Panc1 (cell line): ENCODE measurements at regions not wholly inside any gene's neighbourhood (a gene's known extent, or its start where the extent isn't known, plus 50 kb on each side); places are given as distances from the start of the nearest gene placed in this dataset.

Experiments used
- ATAC-seq: fragments of 200-7000 bp; cut with Tn5 transposase; 2 replicates; pipeline ENCODE4 v1.9.1; 2020; ENCODE audit warnings: mild to moderate bottlenecking, moderate library complexity
- BruUV-seq: library from RNA; stranded (reverse); fragments of 400-500 nt; replicated peaks from 2 replicates; lab custom pipeline; 2021; lab: Mats Ljungman, UMichigan
- CTCF ChIA-PET: fragments of 300-600 bp; sonication (Branson Sonifier 250); formaldehyde crosslinking; loops from one replicate; lab custom pipeline; 2022; ENCODE audit warnings: antibody characterized with exemption; lab: Charles Lee
- POLR2A ChIA-PET: fragments of 300-600 bp; sonication (Branson Sonifier 250); formaldehyde crosslinking; loops from one replicate; lab custom pipeline; 2022; ENCODE audit warnings: antibody characterized with exemption; lab: Charles Lee
- DNase-seq: peaks from one replicate; pipeline ENCODE4 v3.0.0-alpha.2; 2010; ENCODE audit warnings: low read depth, low spot score
- H3K27ac ChIP-seq: 2 replicates; pipeline ENCODE4 v1.5.1; 2011; ENCODE audit warnings: mild to moderate bottlenecking, low read length, inconsistent platforms
- H3K27me3 ChIP-seq: fragments of 200-500 bp; sonication (Bioruptor generic); 2 replicates; pipeline ENCODE4 v1.6.0; 2014; ENCODE audit warnings: low read length, inconsistent platforms; ENCODE audit not compliant: control insufficient read depth, insufficient read depth
- H3K36me3 ChIP-seq: fragments of 200-500 bp; sonication (Bioruptor generic); 2 replicates; pipeline ENCODE4 v1.5.1; 2014; ENCODE audit warnings: inconsistent platforms, mild to moderate bottlenecking, low read length, moderate library complexity; ENCODE audit not compliant: control insufficient read depth, insufficient read depth
- H3K4me1 ChIP-seq: 2 replicates; pipeline ENCODE4 v1.5.1; 2011; ENCODE audit warnings: inconsistent platforms, mild to moderate bottlenecking, low read length, moderate library complexity; ENCODE audit not compliant: control insufficient read depth, insufficient read depth
- H3K4me3 ChIP-seq, 2 experiments: 2 replicates each; pipeline ENCODE4 v1.5.1; 2011 to 2012; ENCODE audit warnings: low read depth in 2 of 2, low read length in 2 of 2, mild to moderate bottlenecking in 2 of 2, inconsistent platforms in 1 of 2, moderate library complexity in 1 of 2
- H3K9me3 ChIP-seq: fragments of 200-500 bp; sonication (Bioruptor generic); 2 replicates; pipeline ENCODE4 v1.5.1; 2014; ENCODE audit warnings: low read depth, mild to moderate bottlenecking, inconsistent platforms, low read length, moderate library complexity; ENCODE audit not compliant: control insufficient read depth, insufficient read depth
- CTCF ChIP-seq: fragments of 450-650 bp; IDR thresholded peaks from 2 replicates; pipeline ENCODE4 v1.5.1; 2017; ENCODE audit warnings: mild to moderate bottlenecking
- POLR2AphosphoS5 ChIP-seq: IDR thresholded peaks from 2 replicates; pipeline ENCODE4 v1.6.1; 2012; ENCODE audit warnings: mild to moderate bottlenecking, low read depth, low read length, moderate library complexity
- SIN3A ChIP-seq: IDR thresholded peaks from 2 replicates; pipeline ENCODE4 v1.6.1; 2012; ENCODE audit warnings: low read depth, mild to moderate bottlenecking, low read length, moderate library complexity, borderline replicate concordance; ENCODE audit not compliant: insufficient read depth
- TCF7L2 ChIP-seq: IDR thresholded peaks from 2 replicates; pipeline ENCODE4 v1.6.1; 2011; ENCODE audit warnings: mild to moderate bottlenecking, low read depth, low read length, inconsistent platforms
- in situ Hi-C: cut with HindIII; loops from 2 replicates; pipeline ENCODE4 v1.10.0; 2016; ENCODE audit warnings: low sequenced_read_pairs, low pct_unique_long_range_greater_than_20kb
- intact Hi-C: fragments of 100-400 bp; cut with micrococcal nuclease; formaldehyde crosslinking; loops from one replicate; pipeline ENCODE4 v1.10.0; 2022; ENCODE audit not compliant: unreplicated experiment
- TF ChIP-seq, protein P1 (sequence below), 2 experiments: IDR thresholded peaks; 2 replicates each; pipeline ENCODE4 v1.6.1; 2011 to 2012; ENCODE audit warnings: low read depth in 2 of 2, control low read depth in 1 of 2, low read length in 1 of 2, mild to moderate bottlenecking in 1 of 2, moderate library complexity in 1 of 2; ENCODE audit not compliant: insufficient read depth in 1 of 2

DNA sequence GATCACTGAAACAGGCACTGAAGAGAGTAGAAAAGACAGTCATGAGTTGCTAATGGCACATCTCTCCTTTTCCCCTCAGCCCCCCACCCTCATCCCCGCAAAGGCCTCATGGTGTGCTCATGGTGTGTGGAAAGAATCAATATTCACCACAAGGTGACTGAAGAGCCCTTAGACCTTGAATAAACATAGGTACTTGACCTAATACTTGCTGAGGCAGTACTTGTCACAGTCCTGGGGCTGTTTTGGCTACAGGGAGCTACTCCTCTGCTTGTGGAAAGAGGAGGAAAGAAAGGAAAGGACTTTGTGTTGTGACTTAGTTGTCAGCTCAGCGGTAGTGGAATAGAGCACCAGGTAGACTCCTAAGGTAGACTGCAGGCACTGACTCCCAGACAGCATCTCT lies 537.8 kb upstream of the CCDC179 start:
- POLR2A ChIA-PET: no interaction called here

DNA sequence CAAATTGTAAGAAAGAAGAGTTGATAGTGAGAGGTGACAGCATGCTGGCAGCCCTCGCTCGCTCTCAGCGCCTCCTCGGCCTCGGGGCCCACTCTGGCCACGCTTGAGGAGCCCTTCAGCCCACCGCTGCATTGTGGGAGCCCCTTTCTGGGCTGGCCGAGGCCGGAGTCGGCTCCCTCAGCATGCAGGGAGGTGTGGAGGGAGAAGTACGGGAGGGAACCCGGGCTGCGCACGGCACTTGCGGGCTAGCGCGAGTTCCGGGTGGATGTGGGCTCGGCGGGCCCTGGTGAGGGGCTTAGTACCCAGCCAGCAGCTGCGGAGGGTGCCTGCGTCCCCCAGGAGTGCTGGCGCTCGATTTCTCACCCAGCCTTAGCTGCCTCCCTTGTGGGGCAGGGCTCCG lies 539.7 kb upstream of the CCDC179 start:
- ChIA-PET POLR2A (no interaction called here), CTCF (no interaction called here)
- no peaks in the 10 kb centered on the region for H3K4me1 ChIP-seq
- no peak for DNase-seq
- H3K36me3 ChIP-seq: no peaks in the 10 kb centered on the region
- no TSS peak for BruUV-seq
- ATAC-seq: no peak
- H3K27me3 ChIP-seq: no peaks in the 10 kb centered on the region
- no peak for TF ChIP-seq TCF7L2
- TF ChIP-seq, protein P1, sequence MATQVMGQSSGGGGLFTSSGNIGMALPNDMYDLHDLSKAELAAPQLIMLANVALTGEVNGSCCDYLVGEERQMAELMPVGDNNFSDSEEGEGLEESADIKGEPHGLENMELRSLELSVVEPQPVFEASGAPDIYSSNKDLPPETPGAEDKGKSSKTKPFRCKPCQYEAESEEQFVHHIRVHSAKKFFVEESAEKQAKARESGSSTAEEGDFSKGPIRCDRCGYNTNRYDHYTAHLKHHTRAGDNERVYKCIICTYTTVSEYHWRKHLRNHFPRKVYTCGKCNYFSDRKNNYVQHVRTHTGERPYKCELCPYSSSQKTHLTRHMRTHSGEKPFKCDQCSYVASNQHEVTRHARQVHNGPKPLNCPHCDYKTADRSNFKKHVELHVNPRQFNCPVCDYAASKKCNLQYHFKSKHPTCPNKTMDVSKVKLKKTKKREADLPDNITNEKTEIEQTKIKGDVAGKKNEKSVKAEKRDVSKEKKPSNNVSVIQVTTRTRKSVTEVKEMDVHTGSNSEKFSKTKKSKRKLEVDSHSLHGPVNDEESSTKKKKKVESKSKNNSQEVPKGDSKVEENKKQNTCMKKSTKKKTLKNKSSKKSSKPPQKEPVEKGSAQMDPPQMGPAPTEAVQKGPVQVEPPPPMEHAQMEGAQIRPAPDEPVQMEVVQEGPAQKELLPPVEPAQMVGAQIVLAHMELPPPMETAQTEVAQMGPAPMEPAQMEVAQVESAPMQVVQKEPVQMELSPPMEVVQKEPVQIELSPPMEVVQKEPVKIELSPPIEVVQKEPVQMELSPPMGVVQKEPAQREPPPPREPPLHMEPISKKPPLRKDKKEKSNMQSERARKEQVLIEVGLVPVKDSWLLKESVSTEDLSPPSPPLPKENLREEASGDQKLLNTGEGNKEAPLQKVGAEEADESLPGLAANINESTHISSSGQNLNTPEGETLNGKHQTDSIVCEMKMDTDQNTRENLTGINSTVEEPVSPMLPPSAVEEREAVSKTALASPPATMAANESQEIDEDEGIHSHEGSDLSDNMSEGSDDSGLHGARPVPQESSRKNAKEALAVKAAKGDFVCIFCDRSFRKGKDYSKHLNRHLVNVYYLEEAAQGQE (IDR thresholded peaks at IDR 0.05; ENCODE audit: insufficient read depth in 1 of 2, low read depth in 2 of 2, low read length in 1 of 2): no peak
- TF ChIP-seq SIN3A: no peak
- TF ChIP-seq POLR2AphosphoS5: no peak
- TF ChIP-seq CTCF: no peak
- in situ Hi-C loops: no loop called here
- no peaks in the 10 kb centered on the region for H3K9me3 ChIP-seq
- no peak overlapping the region for H3K27ac ChIP-seq
- H3K4me3 ChIP-seq: no peak overlapping the region
- intact Hi-C loops: loop anchor here (10.0 kb wide), 1 partner anchor 1255 kb away; no protein-coding TSS in a partner anchor

More for the DNA sequence above, 537.8 kb upstream of the CCDC179 start:
- in situ Hi-C loops (no loop called here), intact Hi-C loops (no loop called here)
- Histone ChIP-seq H3K27me3 (no peaks in the 10 kb centered on the region), H3K27ac (no peak overlapping the region), H3K4me3 (no peak overlapping the region), H3K36me3 (no peaks in the 10 kb centered on the region), H3K4me1 (no peaks in the 10 kb centered on the region), H3K9me3 (no peaks in the 10 kb centered on the region)
- no peak for TF ChIP-seq CTCF
- no peak for TF ChIP-seq TCF7L2
- TF ChIP-seq SIN3A: no peak
- TF ChIP-seq, protein P1 (IDR thresholded peaks at IDR 0.05; ENCODE audit: insufficient read depth in 1 of 2, low read depth in 2 of 2, low read length in 1 of 2): no peak
- TF ChIP-seq POLR2AphosphoS5: no peak
- DNase-seq (no peak), ATAC-seq (no peak)
- no TSS peak for BruUV-seq
- CTCF ChIA-PET: no interaction called here
